MCF 10A (cell line): ENCODE measurements at regions not wholly inside any gene's neighbourhood (a gene's known extent, or its start where the extent isn't known, plus 50 kb on each side); places are given as distances from the start of the nearest gene placed in this dataset.

Source experiments
- BruUV-seq: library from RNA; stranded (reverse); fragments of 400-500 nt; replicated peaks from 2 replicates; lab custom pipeline; 2021; lab: Mats Ljungman, UMichigan
- CTCF ChIA-PET: fragments of 300-600 bp; sonication (Branson Sonifier 250); formaldehyde crosslinking; extraction: SDS; loops from one replicate; lab custom pipeline; 2021; ENCODE audit warnings: antibody characterized with exemption, inconsistent platforms; lab: Yijun Ruan, JAX
- POLR2A ChIA-PET: fragments of 300-600, 350-650 bp; sonication (Branson Sonifier 250); formaldehyde crosslinking; extraction: SDS; loops from one replicate; lab custom pipeline; 2020; ENCODE audit warnings: antibody characterized with exemption, inconsistent platforms; lab: Yijun Ruan, JAX
- DNase-seq: peaks from one replicate; pipeline ENCODE4 v3.0.0-alpha.2; 2018; ENCODE audit not compliant: unreplicated experiment
- H3K27ac Mint-ChIP-seq: one replicate; pipeline ENCODE4 v1.8.0; 2022; ENCODE audit warnings: mild to moderate bottlenecking, low read depth, mixed read lengths; ENCODE audit not compliant: unreplicated experiment
- H3K27me3 Mint-ChIP-seq: one replicate; pipeline ENCODE4 v1.8.0; 2022; ENCODE audit warnings: mixed read lengths; ENCODE audit not compliant: insufficient read depth, unreplicated experiment
- H3K36me3 Mint-ChIP-seq: one replicate; pipeline ENCODE4 v1.8.0; 2022; ENCODE audit warnings: mild to moderate bottlenecking, moderate library complexity, mixed read lengths; ENCODE audit not compliant: insufficient read depth, unreplicated experiment
- H3K4me1 Mint-ChIP-seq: one replicate; pipeline ENCODE4 v1.8.0; 2022; ENCODE audit warnings: mixed read lengths; ENCODE audit not compliant: insufficient read depth, unreplicated experiment
- H3K4me3 Mint-ChIP-seq: one replicate; pipeline ENCODE4 v1.8.0; 2022; ENCODE audit warnings: mild to moderate bottlenecking, moderate library complexity, mixed read lengths; ENCODE audit not compliant: unreplicated experiment
- H3K9me3 Mint-ChIP-seq: one replicate; pipeline ENCODE4 v1.8.0; 2022; ENCODE audit warnings: mixed read lengths; ENCODE audit not compliant: unreplicated experiment
- intact Hi-C: fragments of 100-400 bp; cut with micrococcal nuclease; formaldehyde crosslinking; loops from 2 replicates; pipeline ENCODE4 v1.14.1; 2022
- TF ChIP-seq, protein P1 (sequence below): fragments of 200-600 bp; IDR thresholded peaks from one replicate; pipeline ENCODE4 v1.8.0; 2022; ENCODE audit warnings: antibody characterized with exemption, mild to moderate bottlenecking; ENCODE audit not compliant: unreplicated experiment

DNA sequence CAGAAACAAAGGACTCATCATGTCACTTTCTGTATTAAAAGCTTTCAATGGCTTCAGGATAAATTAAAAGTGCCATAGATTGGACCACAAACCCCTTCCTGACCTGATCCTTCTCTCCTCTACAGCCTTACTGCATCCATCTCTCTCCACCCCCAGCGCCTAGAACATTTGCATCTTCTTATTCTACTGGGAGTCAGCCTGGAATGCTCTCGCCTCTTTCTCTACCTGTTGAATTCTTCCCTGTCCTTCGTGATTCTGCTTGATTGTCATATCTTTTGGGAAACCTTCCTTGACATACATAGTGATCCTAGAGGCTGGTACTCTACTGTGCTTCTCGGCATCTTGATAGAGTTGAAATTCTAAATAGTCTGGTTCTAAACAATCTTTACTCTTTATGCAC lies 332.0 kb upstream of the PBX1 start:
- TF ChIP-seq, protein P1, sequence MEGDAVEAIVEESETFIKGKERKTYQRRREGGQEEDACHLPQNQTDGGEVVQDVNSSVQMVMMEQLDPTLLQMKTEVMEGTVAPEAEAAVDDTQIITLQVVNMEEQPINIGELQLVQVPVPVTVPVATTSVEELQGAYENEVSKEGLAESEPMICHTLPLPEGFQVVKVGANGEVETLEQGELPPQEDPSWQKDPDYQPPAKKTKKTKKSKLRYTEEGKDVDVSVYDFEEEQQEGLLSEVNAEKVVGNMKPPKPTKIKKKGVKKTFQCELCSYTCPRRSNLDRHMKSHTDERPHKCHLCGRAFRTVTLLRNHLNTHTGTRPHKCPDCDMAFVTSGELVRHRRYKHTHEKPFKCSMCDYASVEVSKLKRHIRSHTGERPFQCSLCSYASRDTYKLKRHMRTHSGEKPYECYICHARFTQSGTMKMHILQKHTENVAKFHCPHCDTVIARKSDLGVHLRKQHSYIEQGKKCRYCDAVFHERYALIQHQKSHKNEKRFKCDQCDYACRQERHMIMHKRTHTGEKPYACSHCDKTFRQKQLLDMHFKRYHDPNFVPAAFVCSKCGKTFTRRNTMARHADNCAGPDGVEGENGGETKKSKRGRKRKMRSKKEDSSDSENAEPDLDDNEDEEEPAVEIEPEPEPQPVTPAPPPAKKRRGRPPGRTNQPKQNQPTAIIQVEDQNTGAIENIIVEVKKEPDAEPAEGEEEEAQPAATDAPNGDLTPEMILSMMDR = no peak
- H3K27ac Mint-ChIP-seq = no peak overlapping the region
- no TSS peak for BruUV-seq
- ChIA-PET CTCF (interaction anchor here (0.5 to 1.1 kb wide), 6 partner anchors 13 to 538 kb away, joined by 3 to 4 read pairs (median 3); no protein-coding TSS in a partner anchor), POLR2A (interaction anchor here (0.5 kb wide), 1 partner anchor 733 kb away, joined by 3 read pairs; no protein-coding TSS in a partner anchor)
- no peak for DNase-seq
- no peaks in the 10 kb centered on the region for H3K9me3 Mint-ChIP-seq
- no peaks in the 10 kb centered on the region for H3K4me1 Mint-ChIP-seq
- no peak overlapping the region for H3K4me3 Mint-ChIP-seq
- H3K36me3 Mint-ChIP-seq = no peaks in the 10 kb centered on the region
- no peaks in the 10 kb centered on the region for H3K27me3 Mint-ChIP-seq
- intact Hi-C loops = no loop called here

GRCh38 chr1:164228928-164229327 lies 330.1 kb upstream of the PBX1 start:
- no peaks in the 10 kb centered on the region for H3K9me3 Mint-ChIP-seq
- intact Hi-C loops = no loop called here
- no peaks in the 10 kb centered on the region for H3K36me3 Mint-ChIP-seq
- no peak overlapping the region for H3K4me3 Mint-ChIP-seq
- CTCF ChIA-PET = no interaction called here
- H3K27ac Mint-ChIP-seq = no peak overlapping the region
- DNase-seq = no peak
- POLR2A ChIA-PET = no interaction called here
- H3K27me3 Mint-ChIP-seq = no peaks in the 10 kb centered on the region
- TF ChIP-seq, protein P1 = no peak
- no TSS peak for BruUV-seq
- H3K4me1 Mint-ChIP-seq = no peaks in the 10 kb centered on the region

DNA sequence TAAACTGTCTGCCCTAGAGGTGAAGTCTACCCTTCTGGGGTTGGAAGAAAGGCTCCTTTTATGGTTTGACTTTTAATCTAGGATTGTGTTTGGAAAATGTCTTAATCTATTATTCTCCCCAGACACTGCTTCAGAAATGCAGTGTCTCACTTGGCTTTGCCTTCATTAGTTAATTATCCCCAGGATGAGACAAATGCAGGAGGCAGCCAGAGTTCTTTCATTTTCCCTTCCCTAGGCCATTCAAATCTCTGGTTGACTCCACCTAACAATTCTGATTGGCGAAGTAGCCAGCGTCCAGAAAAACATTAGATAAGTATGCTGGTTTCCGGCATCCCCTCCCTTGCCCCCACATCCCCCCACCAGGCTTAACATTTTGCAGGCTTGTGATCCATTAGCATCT lies 325.8 kb upstream of the PBX1 start:
- H3K36me3 Mint-ChIP-seq = no peaks in the 10 kb centered on the region
- H3K27me3 Mint-ChIP-seq = no peaks in the 10 kb centered on the region
- POLR2A ChIA-PET = no interaction called here
- TF ChIP-seq, protein P1 = no peak
- no peaks in the 10 kb centered on the region for H3K4me1 Mint-ChIP-seq
- no peak overlapping the region for H3K4me3 Mint-ChIP-seq
- no peak for DNase-seq
- BruUV-seq = no TSS peak
- CTCF ChIA-PET = no interaction called here
- H3K9me3 Mint-ChIP-seq = no peaks in the 10 kb centered on the region
- no peak overlapping the region for H3K27ac Mint-ChIP-seq
- intact Hi-C loops = no loop called here

- Mint-ChIP-seq H3K27me3 (no peaks in the 10 kb centered on the region), H3K9me3 (no peaks in the 10 kb centered on the region), H3K36me3 (no peaks in the 10 kb centered on the region), H3K4me3 (no peak overlapping the region), H3K27ac (no peak overlapping the region), H3K4me1 (no peaks in the 10 kb centered on the region)
- intact Hi-C loops = loop anchor here (1.0 to 10.0 kb wide), 3 partner anchors 379 to 835 kb away; no protein-coding TSS in a partner anchor
- ChIA-PET POLR2A (no interaction called here), CTCF (interaction anchor here (0.6 to 2.0 kb wide), 15 partner anchors 10 to 881 kb away, joined by 3 to 16 read pairs (median 3); partner anchors contain the start of gene PBX1)
- TF ChIP-seq, protein P1 = peak; percentile 30
- peak; percentile 52 for DNase-seq
- no TSS peak for BruUV-seq
Observed at GRCh38 chr1:164240081-164240480, 318.9 kb upstream of the PBX1 start.
